Liver (tissue), 6 donors: ENCODE measurements at regions not wholly inside any gene's neighbourhood (a gene's known extent, or its start where the extent isn't known, plus 50 kb on each side); places are given as distances from the start of the nearest gene placed in this dataset.
"Not testable (repeated sequence)": the region's sequence is repeated elsewhere in the genome, so short reads cannot be mapped to it uniquely, and the experiment has no call there.

Experiments
- DNase-seq: peaks from one replicate; pipeline ENCODE4 v3.0.0-alpha.2; 2017; ENCODE audit warnings: low spot score
- H3K27ac ChIP-seq, 2 donors: one replicate each; pipeline ENCODE4 v1.7.0; 2013; ENCODE audit warnings: inconsistent platforms in 2 of 2, low read length in 2 of 2, control low read depth in 1 of 2, low read depth in 1 of 2, mild to moderate bottlenecking in 1 of 2
- H3K27me3 ChIP-seq, 4 donors: one replicate each; pipeline versions ENCODE4 v1.6.1 to v1.7.0; 2013; ENCODE audit warnings: low read length in 3 of 4, inconsistent platforms in 1 of 4, mild to moderate bottlenecking in 1 of 4, moderate library complexity in 1 of 4; ENCODE audit not compliant: control insufficient read depth in 4 of 4, insufficient read depth in 4 of 4
- H3K36me3 ChIP-seq, 4 donors: one replicate each; pipeline versions ENCODE4 v1.6.1 to v1.7.0; 2013; ENCODE audit warnings: low read length in 3 of 4, mild to moderate bottlenecking in 3 of 4, low read depth in 1 of 4, moderate library complexity in 1 of 4; ENCODE audit not compliant: control insufficient read depth in 4 of 4, insufficient read depth in 3 of 4
- H3K4me1 ChIP-seq, 4 donors: one replicate each; pipeline versions ENCODE4 v1.6.1 to v1.7.0; 2013; ENCODE audit warnings: low read length in 3 of 4, mild to moderate bottlenecking in 3 of 4, moderate library complexity in 1 of 4; ENCODE audit not compliant: control insufficient read depth in 4 of 4, insufficient read depth in 4 of 4
- H3K4me3 ChIP-seq, 3 donors: one replicate each; pipeline versions ENCODE4 v1.6.1 to v1.7.0; 2013; ENCODE audit warnings: low read length in 3 of 3, control low read depth in 1 of 3, low read depth in 1 of 3, mild to moderate bottlenecking in 1 of 3
- H3K9ac ChIP-seq, 2 donors: one replicate each; pipeline ENCODE4 v1.7.0; 2013; ENCODE audit warnings: low read length in 2 of 2, mild to moderate bottlenecking in 2 of 2, moderate library complexity in 2 of 2, control low read depth in 1 of 2, low read depth in 1 of 2
- H3K9me3 ChIP-seq, 4 donors: one replicate each; pipeline versions ENCODE4 v1.6.1 to v1.7.0; 2013; ENCODE audit warnings: low read length in 3 of 4; ENCODE audit not compliant: control insufficient read depth in 4 of 4
- WGBS: extraction: QIAGEN DNeasy Blood & Tissue Kit; methylation state at CpG from one replicate; pipeline ENCODE4 v1.1.7; 2013; 5-methylcytosine and 5-hydroxymethylcytosine counted together
- donor health status: healthy.
- donor health status: healthy.
- donor health status: healthy.

GRCh38 chr2:91567546-91568335 lies 2876.3 kb downstream of the RPIA start:
- H3K4me1 ChIP-seq, H3K27me3 ChIP-seq, H3K9ac ChIP-seq, DNase-seq, H3K36me3 ChIP-seq, H3K27ac ChIP-seq, H3K9me3 ChIP-seq, H3K4me3 ChIP-seq: not testable (repeated sequence)
- WGBS, result 77% methylated on average over 13 of the region's 18 CpGs

GRCh38 chr2:91568391-91569338 lies 2877.2 kb downstream of the RPIA start:
- not testable (repeated sequence) for H3K27me3 ChIP-seq, DNase-seq, H3K4me3 ChIP-seq, H3K9ac ChIP-seq, H3K27ac ChIP-seq, H3K36me3 ChIP-seq, H3K4me1 ChIP-seq, H3K9me3 ChIP-seq
- 88% methylated on average over 19 of the region's 25 CpGs for WGBS

GRCh38 chr2:91571239-91571923 lies 2879.9 kb downstream of the RPIA start:
- DNase-seq, H3K9me3 ChIP-seq, H3K4me1 ChIP-seq, H3K27me3 ChIP-seq, H3K4me3 ChIP-seq, H3K36me3 ChIP-seq, H3K27ac ChIP-seq, H3K9ac ChIP-seq: not testable (repeated sequence)
- 85% methylated on average over 78 of the region's 78 CpGs for WGBS

GRCh38 chr2:91573018-91573417 lies 2881.5 kb downstream of the RPIA start:
- WGBS, result 74% methylated on average over 4 of the region's 4 CpGs
- not testable (repeated sequence) for H3K9ac ChIP-seq, H3K9me3 ChIP-seq, H3K4me1 ChIP-seq, DNase-seq, H3K36me3 ChIP-seq, H3K27me3 ChIP-seq, H3K4me3 ChIP-seq, H3K27ac ChIP-seq

- H3K27ac ChIP-seq, H3K27me3 ChIP-seq, H3K9ac ChIP-seq, H3K9me3 ChIP-seq, H3K4me3 ChIP-seq, H3K36me3 ChIP-seq, H3K4me1 ChIP-seq, DNase-seq: not testable (repeated sequence)
- 82% methylated on average over 2 of the region's 4 CpGs for WGBS
These were observed 2882.3 kb downstream of the RPIA start for GRCh38 chr2:91573755-91574154.

DNA sequence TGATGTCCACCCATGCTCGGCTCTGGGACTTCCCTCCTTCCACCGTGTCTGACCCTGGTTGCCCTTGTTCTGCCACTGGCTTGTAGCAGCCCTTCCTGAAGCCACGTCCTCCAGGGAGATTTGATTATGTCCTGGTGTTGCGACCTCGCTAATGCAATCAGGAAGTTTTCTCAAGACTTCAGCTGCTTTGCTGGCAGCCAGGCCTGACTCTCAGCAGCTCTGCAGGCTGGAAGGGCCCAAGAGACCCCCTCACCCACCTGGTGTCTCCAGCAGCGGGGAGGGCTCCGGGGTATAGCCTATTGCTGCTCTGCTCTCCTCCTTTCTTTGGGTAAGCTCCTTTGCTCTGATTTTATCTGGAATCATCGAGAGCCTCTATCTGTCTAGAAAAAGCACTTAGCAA lies 2882.8 kb downstream of the RPIA start:
- H3K36me3 ChIP-seq, H3K4me1 ChIP-seq, DNase-seq, H3K27ac ChIP-seq, H3K4me3 ChIP-seq, H3K9ac ChIP-seq, H3K27me3 ChIP-seq, H3K9me3 ChIP-seq: not testable (repeated sequence)
- WGBS, result 70% methylated on average over 5 of the region's 8 CpGs

- H3K9ac ChIP-seq, DNase-seq, H3K36me3 ChIP-seq, H3K4me3 ChIP-seq, H3K27ac ChIP-seq, H3K4me1 ChIP-seq, H3K9me3 ChIP-seq, H3K27me3 ChIP-seq: not testable (repeated sequence)
- 78% methylated on average over 11 of the region's 11 CpGs for WGBS
These were observed 2884.2 kb downstream of the RPIA start for GRCh38 chr2:91575701-91576100.

- not testable (repeated sequence) for H3K4me1 ChIP-seq, H3K9ac ChIP-seq, H3K4me3 ChIP-seq, DNase-seq, H3K27ac ChIP-seq, H3K36me3 ChIP-seq, H3K9me3 ChIP-seq, H3K27me3 ChIP-seq
- 72% methylated on average over 6 of the region's 6 CpGs for whole genome bisulfite sequencing
These were observed 2885.9 kb downstream of the RPIA start for GRCh38 chr2:91577406-91577805.
